ENCODE measurements at regions not wholly inside any gene's neighbourhood (a gene's known extent, or its start where the extent isn't known, plus 50 kb on each side); places are given as distances from the start of the nearest gene placed in this dataset.

DNA sequence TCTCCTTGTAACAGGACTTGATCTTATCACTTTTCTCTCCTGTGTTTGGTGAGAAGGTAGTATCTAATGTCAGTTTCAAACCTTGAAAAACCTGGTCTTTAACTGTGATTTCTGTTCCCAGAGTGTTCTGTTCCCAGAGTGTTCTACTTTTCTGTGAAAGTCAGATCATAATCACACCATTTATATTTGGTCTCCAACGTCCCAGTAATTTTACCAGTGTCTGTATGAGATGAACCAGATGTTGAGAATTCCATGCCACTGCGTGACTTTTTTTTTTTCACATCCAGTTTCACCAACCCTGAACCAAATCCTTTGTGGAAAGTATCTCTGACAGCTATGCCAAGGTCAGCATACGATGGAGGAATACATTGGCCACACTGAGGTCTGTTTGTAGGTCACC lies 365.2 kb downstream of the USP25 start:
- TF ChIP-seq, protein P1, sequence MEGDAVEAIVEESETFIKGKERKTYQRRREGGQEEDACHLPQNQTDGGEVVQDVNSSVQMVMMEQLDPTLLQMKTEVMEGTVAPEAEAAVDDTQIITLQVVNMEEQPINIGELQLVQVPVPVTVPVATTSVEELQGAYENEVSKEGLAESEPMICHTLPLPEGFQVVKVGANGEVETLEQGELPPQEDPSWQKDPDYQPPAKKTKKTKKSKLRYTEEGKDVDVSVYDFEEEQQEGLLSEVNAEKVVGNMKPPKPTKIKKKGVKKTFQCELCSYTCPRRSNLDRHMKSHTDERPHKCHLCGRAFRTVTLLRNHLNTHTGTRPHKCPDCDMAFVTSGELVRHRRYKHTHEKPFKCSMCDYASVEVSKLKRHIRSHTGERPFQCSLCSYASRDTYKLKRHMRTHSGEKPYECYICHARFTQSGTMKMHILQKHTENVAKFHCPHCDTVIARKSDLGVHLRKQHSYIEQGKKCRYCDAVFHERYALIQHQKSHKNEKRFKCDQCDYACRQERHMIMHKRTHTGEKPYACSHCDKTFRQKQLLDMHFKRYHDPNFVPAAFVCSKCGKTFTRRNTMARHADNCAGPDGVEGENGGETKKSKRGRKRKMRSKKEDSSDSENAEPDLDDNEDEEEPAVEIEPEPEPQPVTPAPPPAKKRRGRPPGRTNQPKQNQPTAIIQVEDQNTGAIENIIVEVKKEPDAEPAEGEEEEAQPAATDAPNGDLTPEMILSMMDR (conservative IDR thresholded peaks at IDR 0.05; ENCODE audit: low read depth, low read length): no peak
- no peak for TF ChIP-seq EZH2 (IDR thresholded peaks at IDR 0.05; ENCODE audit: borderline replicate concordance, low read depth, low read length, poor library complexity, severe bottlenecking)

All from A673 (cell line).